A673 (cell line): ENCODE measurements at regions not wholly inside any gene's neighbourhood (a gene's known extent, or its start where the extent isn't known, plus 50 kb on each side); places are given as distances from the start of the nearest gene placed in this dataset.

Experiments
- CTCF ChIP-seq: fragments of 300-800, 200-600 bp; sonication (generic); conservative IDR thresholded peaks from 2 replicates; pipeline ENCODE4 v1.5.1; 2017; ENCODE audit warnings: low read depth, mild to moderate bottlenecking, antibody characterized with exemption, low read length, moderate library complexity, mixed read lengths
- EZH2 ChIP-seq: fragments of 200-600 bp; sonication (generic); IDR thresholded peaks from 2 replicates; pipeline ENCODE4 v1.6.1; 2017; ENCODE audit warnings: borderline replicate concordance, low read depth, mild to moderate bottlenecking, mixed read lengths, antibody characterized with exemption, low read length; ENCODE audit not compliant: poor library complexity, severe bottlenecking

- no peak for TF ChIP-seq CTCF
- TF ChIP-seq EZH2: no peak
Measured at GRCh38 chr3:40913641-40914040, 285.7 kb upstream of the CTNNB1 start.
